ENCODE measurements at regions not wholly inside any gene's neighbourhood (a gene's known extent, or its start where the extent isn't known, plus 50 kb on each side); places are given as distances from the start of the nearest gene placed in this dataset.

- no peak overlapping the region for H3K4me3 Mint-ChIP-seq
- no peak overlapping the region for H3K9ac ChIP-seq (ENCODE audit: insufficient read depth, low read length, poor library complexity, severe bottlenecking)
- H2AFZ ChIP-seq (ENCODE audit: insufficient read depth, low read depth, low read length, poor library complexity, severe bottlenecking) = no peak overlapping the region
- no peak overlapping the region for H3K4me3 ChIP-seq (replicated peaks in 1 of 3; ENCODE audit: low read depth in 2 of 3, low read length in 3 of 3)
- peaks cover 3 to 11% (median 5%) of the 10 kb centered on the region in 7 donors for H3K9me3 Mint-ChIP-seq
- H3K4me1 Mint-ChIP-seq = no peaks in the 10 kb centered on the region
- DNase-seq = no peak
- no peaks in the 10 kb centered on the region for H3K27me3 ChIP-seq (ENCODE audit: control insufficient read depth in 2 of 2, insufficient read depth in 2 of 2, low read length in 2 of 2)
- H3K79me2 ChIP-seq (ENCODE audit: insufficient read depth, low read length) = no peaks in the 10 kb centered on the region
- TF ChIP-seq CTCF (IDR thresholded peaks at IDR 0.05) = no peak
- no peak overlapping the region for H3K27ac ChIP-seq (ENCODE audit: low read depth in 1 of 2, low read length in 2 of 2)
- H3K27ac Mint-ChIP-seq = no peak overlapping the region
- H3K9me3 ChIP-seq (replicated peaks in 1 of 2; ENCODE audit: control insufficient read depth in 1 of 2, insufficient read depth in 1 of 2, low read length in 2 of 2) = peaks cover 0 to 9% of the 10 kb centered on the region in 2 donors
- H3K36me3 ChIP-seq (replicated peaks in 1 of 2; ENCODE audit: control insufficient read depth in 1 of 2, insufficient read depth in 2 of 2, low read length in 2 of 2) = no peaks in the 10 kb centered on the region
- no peaks in the 10 kb centered on the region for H4K20me1 ChIP-seq (ENCODE audit: insufficient read depth, low read length)
- H3K27me3 Mint-ChIP-seq (ENCODE audit: low read depth in 3 of 3) = peaks cover 0 to 3% (median 2%) of the 10 kb centered on the region in 3 donors
- no peaks in the 10 kb centered on the region for H3K4me1 ChIP-seq (ENCODE audit: control insufficient read depth in 1 of 2, insufficient read depth in 2 of 2, low read length in 2 of 2)
- H3K36me3 Mint-ChIP-seq = no peaks in the 10 kb centered on the region
- intact Hi-C loops (cut with micrococcal nuclease) = no loop called here
- H3K4me2 ChIP-seq (replicated peaks; ENCODE audit: extremely low read depth, low read length, poor library complexity, severe bottlenecking) = no peak overlapping the region
Observed at GRCh38 chr13:81987159-81987558, 1646.2 kb upstream of the SPRY2 start.

GRCh38 chr13:81986308-81986707 lies 1645.4 kb upstream of the SPRY2 start:
- Histone ChIP-seq H3K36me3 (replicated peaks in 1 of 2; ENCODE audit: control insufficient read depth in 1 of 2, insufficient read depth in 2 of 2, low read length in 2 of 2) (no peaks in the 10 kb centered on the region), H3K4me2 (replicated peaks; ENCODE audit: extremely low read depth, low read length, poor library complexity, severe bottlenecking) (no peak overlapping the region), H3K79me2 (ENCODE audit: insufficient read depth, low read length) (no peaks in the 10 kb centered on the region), H3K27ac (ENCODE audit: low read depth in 1 of 2, low read length in 2 of 2) (no peak overlapping the region), H3K4me3 (replicated peaks in 1 of 3; ENCODE audit: low read depth in 2 of 3, low read length in 3 of 3) (no peak overlapping the region), H3K27me3 (ENCODE audit: control insufficient read depth in 2 of 2, insufficient read depth in 2 of 2, low read length in 2 of 2) (no peaks in the 10 kb centered on the region), H3K4me1 (ENCODE audit: control insufficient read depth in 1 of 2, insufficient read depth in 2 of 2, low read length in 2 of 2) (no peaks in the 10 kb centered on the region), H4K20me1 (ENCODE audit: insufficient read depth, low read length) (no peaks in the 10 kb centered on the region), H2AFZ (ENCODE audit: insufficient read depth, low read depth, low read length, poor library complexity, severe bottlenecking) (no peak overlapping the region), H3K9me3 (replicated peaks in 1 of 2; ENCODE audit: control insufficient read depth in 1 of 2, insufficient read depth in 1 of 2, low read length in 2 of 2) (peaks cover 0 to 9% of the 10 kb centered on the region in 2 donors), H3K9ac (ENCODE audit: insufficient read depth, low read length, poor library complexity, severe bottlenecking) (no peak overlapping the region)
- intact Hi-C loops (cut with micrococcal nuclease) = no loop called here
- no peak for TF ChIP-seq CTCF (IDR thresholded peaks at IDR 0.05)
- no peak overlapping the region for H3K4me3 Mint-ChIP-seq
- H3K4me1 Mint-ChIP-seq = no peaks in the 10 kb centered on the region
- H3K36me3 Mint-ChIP-seq = no peaks in the 10 kb centered on the region
- H3K9me3 Mint-ChIP-seq = peaks cover 3 to 14% (median 8%) of the 10 kb centered on the region in 7 donors
- no peak for DNase-seq
- H3K27ac Mint-ChIP-seq = no peak overlapping the region
- peaks cover 0 to 3% (median 2%) of the 10 kb centered on the region in 3 donors for H3K27me3 Mint-ChIP-seq (ENCODE audit: low read depth in 3 of 3)
- 60% methylated on average over 1 of the region's 1 CpG for WGBS (ENCODE audit: insufficient coverage)

All from CD14-positive monocyte (primary cell).